NAMALWA (cell line): ENCODE measurements at regions not wholly inside any gene's neighbourhood (a gene's known extent, or its start where the extent isn't known, plus 50 kb on each side); places are given as distances from the start of the nearest gene placed in this dataset.

ENCODE experiments used
- DNase-seq: peaks from one replicate; pipeline ENCODE4 v3.0.0-alpha.2; 2015; ENCODE audit warnings: low spot score

DNA sequence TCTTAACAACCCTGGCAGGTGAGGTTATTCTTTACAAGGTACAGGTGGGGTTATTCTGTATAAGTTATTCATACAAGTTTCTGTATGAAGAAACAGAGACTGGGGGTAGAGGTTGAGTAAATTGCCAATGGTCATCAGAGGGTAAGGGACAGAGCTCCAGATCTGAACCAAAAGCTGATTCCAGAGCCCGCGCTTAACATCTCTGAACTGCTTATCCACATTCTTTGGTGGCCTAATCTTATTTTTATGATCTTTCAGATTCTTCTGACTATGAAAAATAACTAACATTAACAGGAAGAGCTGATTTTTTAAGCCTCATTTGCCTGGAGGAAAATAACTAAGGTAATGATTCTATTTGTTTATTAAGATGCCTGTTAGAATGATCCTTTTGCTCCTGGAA lies 63.9 kb upstream of the BARHL2 start:
- DNase-seq: no peak

DNA sequence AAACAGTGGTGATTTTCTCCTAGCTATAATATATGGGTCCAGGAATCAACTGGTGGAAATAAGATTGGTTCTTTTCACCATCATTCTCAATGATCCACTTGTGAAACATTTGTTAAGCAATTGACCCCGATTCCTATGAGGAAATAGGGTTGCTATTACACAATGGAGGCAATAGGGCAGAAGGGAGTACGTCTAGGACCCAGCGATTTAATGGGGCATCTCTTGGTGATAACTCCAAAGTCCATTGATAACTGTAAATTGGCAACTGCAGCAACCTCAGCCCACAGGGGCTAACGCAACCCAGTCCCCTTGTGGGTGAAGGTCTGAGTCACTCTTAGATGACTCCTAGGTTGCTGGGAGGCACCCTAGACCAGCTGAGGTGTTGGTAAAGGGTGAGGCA lies 62.5 kb upstream of the BARHL2 start:
- DNase-seq: no peak

DNA sequence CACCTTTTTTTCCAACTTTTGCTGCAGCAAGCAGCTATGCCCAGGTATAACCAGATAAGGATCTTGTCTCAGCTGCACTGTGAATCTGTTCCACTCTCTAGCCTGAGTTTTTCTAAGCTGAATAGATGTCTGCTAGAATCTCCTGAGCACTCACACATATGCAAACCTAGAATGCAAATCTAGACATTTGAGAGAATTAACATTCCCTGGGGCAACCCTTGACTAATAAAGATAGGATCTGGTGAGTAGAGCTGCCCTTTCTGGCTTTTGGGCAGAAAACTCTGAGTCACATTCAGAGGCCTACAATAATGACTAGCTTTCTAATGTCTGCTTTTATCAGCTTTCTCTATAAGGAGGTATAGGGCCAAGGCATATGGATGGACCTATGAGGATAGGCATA lies 61.4 kb upstream of the BARHL2 start:
- no peak for DNase-seq

DNA sequence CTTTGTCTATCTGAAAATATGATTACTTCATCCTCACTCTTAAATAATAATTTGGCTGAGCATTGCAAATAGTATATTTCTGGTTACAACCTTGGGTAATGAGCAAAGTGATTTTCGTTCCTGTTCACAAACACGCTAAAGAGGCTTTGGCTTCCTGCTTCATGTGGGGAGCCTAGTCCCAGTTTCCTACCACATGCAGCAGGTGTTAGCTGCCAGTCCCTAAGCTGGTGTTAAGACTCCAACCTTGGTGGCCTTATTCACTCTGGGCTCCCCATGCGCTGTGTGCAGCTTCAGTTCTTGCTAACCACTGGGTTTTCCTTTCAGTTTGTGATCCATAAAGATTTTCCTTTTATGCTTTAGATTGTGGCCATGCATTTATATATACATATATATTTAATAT lies 56.7 kb upstream of the BARHL2 start:
- DNase-seq: no peak

DNA sequence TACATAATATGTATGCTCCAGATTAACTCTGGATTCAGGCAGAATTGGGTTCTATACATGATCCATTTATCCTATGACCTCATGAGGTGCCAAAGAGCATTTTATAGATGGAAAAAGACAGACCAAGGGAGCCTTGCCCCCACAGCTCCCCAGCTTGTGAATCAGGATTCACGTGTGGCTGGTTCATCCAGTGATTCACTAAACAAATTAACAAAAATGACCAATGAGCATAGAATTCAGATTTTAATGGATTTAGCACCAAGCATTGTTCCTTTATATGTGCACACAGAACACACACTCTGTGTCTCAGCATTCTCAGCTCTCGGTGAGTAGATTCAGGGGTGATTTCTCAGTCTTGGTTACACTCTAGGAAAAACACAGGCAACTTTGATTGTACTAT lies 51.7 kb upstream of the BARHL2 start:
- DNase-seq: no peak

DNA sequence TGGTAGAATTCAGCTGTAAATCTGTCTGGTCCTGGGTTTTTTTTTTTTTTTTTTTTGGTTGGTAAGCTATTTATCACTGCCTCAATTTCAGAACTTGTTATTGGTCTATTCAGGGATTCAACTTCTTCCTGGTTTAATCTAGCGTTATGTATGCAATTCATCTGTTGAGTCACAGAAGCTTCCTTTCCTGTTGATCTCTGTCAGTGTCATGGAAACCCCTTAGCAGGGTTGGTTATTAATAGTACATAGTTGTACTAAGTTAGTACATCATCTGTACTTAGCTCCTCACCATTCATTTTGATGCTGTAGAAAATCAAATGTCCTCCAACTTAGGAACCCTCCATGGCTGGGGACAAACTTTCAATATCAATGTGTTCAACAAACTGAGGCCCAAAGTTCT lies 51.0 kb upstream of the BARHL2 start:
- DNase-seq: no peak
